ENCODE measurements at regions not wholly inside any gene's neighbourhood (a gene's known extent, or its start where the extent isn't known, plus 50 kb on each side); places are given as distances from the start of the nearest gene placed in this dataset.
"Not testable (repeated sequence)": the region's sequence is repeated elsewhere in the genome, so short reads cannot be mapped to it uniquely, and the experiment has no call there.

- no peak for DNase-seq
Observed at GRCh38 chr12:87059231-87059630, 803.0 kb upstream of the MGAT4C start.

DNA sequence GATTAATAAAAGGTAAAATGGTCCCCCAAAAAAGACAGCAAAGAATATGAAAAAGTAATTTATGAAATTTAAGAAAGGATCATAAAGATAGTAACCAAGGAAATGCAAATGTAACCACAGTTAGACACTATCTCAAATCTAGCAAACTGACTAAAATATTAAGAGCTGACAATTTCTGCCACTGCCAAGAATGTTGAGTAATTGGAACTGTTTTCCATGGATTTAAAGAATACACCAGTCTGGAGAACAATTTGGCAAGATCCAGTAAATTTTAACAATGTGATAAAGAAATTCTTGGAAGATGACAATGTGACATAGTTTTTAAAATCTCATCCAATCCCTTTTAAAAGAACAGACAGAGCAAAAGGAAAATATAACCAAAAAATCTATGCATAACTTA is 798.0 kb upstream of the MGAT4C start:
- DNase-seq, result no peak

GRCh38 chr12:87051621-87052020 is 795.4 kb upstream of the MGAT4C start:
- no peak for DNase-seq

DNA sequence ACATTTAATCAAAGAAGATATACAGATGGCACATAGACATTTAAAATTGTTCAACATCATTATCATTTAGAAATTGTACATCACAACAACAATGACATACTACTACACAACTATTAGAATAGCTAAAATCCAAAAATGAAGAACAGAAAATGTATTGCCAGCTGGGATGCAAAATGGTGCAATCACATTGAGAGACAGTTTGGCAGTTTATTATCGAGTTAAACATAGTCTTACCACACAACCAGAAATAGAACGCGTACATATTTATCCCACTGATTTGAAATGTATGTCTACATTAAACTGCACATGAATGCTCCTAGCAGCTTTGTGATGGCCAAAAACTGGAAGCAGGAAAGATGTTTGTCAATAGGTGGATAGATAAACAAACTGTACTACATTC is 791.5 kb upstream of the MGAT4C start:
- no peak for DNase-seq

GRCh38 chr12:87039536-87039935 is 783.3 kb upstream of the MGAT4C start:
- no peak for DNase-seq

DNA sequence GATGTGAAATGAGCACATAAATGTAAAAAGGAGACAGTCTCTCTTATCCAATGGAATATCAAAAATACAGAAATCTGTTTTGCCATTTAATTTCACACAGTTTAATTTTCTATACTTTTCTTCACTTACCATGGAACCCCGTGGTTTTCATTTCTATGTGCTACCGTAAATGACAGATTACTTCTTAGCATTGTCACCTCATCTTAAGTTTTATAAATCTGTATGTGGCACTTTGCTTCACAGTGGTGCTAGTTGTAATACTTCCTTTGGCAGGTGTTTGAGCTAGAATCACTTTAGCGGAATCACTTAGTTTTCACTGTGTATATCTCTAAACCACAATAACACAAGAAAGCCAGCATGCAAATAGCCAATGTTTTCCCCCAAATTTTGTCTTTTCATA is 781.9 kb upstream of the MGAT4C start:
- no peak for DNase-seq

GRCh38 chr12:87025976-87026375 is 769.8 kb upstream of the MGAT4C start:
- no peak for DNase-seq

DNA sequence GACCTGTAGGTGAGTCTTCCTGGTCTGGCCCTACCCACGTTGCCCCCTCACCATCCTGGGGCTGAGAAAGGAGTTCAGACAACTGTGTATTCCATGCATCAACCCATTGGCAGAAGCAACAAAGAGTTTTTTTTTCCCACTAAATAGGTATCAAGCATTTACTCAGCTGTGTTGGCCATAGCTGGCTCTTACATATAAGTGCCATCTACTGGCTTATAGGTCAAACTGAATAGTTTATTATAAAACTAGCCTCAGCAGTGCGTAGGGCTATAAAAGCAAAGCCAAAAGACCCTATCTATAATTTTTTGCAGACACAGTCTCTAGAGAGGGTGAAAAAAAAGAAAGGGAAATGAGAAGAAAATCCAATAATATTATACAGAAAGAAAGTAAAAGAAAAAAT is 765.2 kb upstream of the MGAT4C start:
- DNase-seq, result no peak

DNA sequence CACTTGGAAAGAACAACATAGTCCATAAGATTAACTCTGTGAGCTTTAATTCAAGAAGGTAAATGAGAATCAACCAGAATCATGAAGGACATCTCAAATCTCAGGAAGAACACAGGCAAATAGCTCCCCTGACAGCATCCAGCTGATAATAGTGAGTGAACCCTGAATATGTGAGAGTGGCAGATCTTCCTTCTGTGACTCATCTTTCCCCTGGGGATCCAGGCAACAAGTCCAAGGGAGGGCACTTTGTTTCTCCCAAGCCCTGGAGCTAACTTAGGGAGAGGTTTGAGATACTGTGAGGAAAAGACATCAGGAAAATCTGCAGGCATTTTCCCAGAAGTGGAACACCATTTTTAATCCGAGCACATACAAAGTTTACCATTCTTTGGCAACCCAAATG is 763.9 kb upstream of the MGAT4C start:
- DNase-seq, result no peak

GRCh38 chr12:87015352-87015751 is 759.2 kb upstream of the MGAT4C start:
- no peak for DNase-seq

- no peak for DNase-seq
Observed at GRCh38 chr12:87008785-87009384, 752.7 kb upstream of the MGAT4C start.

DNA sequence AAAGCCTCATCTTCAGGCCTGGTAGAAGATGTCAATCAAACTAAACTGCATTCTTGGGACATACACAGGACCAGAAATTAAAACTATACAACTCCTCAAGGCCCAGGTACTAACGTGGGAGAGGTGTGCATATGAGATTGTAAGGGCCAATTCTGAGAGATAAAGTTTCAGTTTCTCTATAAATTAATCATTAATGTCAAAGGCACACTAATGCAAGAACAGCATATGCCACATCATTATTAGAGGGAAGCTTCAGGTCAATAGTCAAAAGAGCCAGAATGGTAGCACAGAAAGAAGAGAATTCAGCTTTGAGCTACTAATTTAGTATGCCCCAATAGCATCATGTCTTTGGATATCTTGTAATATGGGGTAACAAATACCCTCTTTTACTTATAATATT is 744.9 kb upstream of the MGAT4C start:
- no peak for DNase-seq

GRCh38 chr12:86985298-86985697 is 729.1 kb upstream of the MGAT4C start:
- DNase-seq, result no peak

DNA sequence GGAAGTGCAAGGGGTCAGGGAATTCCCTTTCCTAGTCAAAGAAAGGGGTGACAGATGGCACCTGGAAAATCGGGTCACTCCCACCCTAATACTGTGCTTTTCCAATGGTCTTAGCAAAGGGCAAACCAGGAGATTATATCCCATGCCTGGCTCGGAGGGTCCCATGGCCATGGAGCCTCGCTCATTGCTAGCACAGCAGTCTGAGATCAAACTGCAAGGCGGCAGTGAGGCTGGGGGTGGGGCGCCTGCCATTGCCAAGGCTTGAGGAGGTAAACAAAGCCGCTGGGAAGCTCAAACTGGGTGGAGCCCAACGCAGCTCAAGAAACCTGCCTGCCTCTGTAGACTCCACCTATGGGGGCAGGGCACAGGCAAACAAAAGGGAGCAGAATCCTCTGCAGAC is 714.4 kb upstream of the MGAT4C start:
- not testable (repeated sequence) for DNase-seq

- DNase-seq, result no peak
Observed at GRCh38 chr12:86959766-86960458, 703.7 kb upstream of the MGAT4C start.

DNA sequence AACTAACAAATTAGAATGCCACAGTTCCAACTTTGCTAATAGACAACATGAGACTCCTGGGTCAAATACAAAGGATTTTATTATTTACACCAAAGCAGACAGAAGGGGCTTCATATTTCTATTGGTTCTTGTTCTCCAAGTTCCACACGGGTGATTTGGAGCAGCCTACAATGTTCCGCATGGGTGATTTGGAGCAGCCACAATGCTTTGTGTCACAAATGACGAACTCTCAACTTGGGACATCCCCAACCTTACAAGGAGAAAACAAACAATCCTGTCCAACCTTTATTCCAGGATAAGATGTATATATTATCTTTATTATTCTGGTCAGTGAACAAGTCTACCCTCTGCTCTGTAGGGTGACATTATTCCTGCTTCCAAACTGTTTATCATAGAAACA is 694.3 kb upstream of the MGAT4C start:
- DNase-seq, result no peak

DNA sequence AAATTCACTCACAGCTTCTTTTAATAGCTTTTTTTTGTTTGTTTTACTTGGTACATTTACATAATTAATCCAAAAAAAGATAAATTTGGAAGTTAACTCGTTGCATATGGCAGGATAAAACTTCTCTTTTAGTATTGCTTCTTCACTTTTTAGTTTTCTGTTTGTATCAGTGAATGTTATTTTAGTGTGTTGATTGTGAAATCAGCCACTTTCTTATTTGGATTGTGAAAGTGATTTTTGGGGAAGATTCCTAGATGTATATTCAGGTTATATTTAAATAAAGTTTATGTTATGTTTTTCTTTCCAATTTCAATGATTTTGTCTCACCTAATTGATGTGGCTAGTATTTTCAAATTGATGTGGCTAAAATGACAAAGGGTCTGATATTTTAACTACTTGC is 693.9 kb upstream of the MGAT4C start:
- no peak for DNase-seq

GRCh38 chr12:86948851-86949250 is 692.7 kb upstream of the MGAT4C start:
- no peak for DNase-seq

GRCh38 chr12:86945685-86946196 is 689.5 kb upstream of the MGAT4C start:
- DNase-seq, result no peak

- DNase-seq, result not testable (repeated sequence)
Observed at GRCh38 chr12:86944197-86944819, 688.1 kb upstream of the MGAT4C start.

- no peak for DNase-seq
Observed at GRCh38 chr12:86931714-86932113, 675.5 kb upstream of the MGAT4C start.

DNA sequence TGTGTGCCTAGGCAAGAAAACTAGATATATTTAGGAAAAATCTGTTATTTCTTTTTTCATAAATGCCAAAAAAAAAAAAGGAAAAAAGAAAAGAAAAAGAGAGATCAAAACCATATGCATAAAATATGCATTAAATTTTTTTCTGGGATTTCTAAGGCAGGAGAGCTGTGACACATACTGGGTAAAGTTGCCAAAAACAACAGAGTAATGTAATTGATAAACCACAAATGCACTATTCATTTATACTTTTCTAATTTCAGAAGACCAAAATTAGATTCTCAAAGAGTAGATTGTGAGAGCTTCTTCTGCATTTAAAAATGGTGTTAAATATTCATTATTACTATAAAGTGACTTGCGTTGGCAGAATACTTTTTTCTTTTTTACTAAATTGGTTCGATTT is 673.8 kb upstream of the MGAT4C start:
- DNase-seq, result no peak

GRCh38 chr12:86917121-86917520 is 660.9 kb upstream of the MGAT4C start:
- DNase-seq, result no peak

DNA sequence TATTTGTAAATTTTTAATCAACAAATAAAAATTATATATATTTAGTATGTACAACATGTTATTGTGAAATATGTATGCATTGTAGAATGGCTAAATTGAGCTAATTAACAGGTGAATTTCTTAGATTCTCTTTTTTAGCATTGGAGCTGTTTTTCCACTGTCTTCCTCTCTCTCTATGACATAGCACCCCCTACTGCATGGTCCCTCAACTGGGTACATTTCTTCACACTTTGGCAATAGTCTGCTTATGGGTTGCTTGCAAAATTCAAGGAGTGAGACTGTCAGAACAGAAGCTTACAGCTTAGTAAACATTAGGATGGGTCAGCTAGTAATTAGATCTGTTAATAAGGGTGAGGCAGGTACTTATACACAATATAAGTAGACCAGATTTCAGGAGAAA is 658.5 kb upstream of the MGAT4C start:
- no peak for DNase-seq
